GM12878 (cell line): ENCODE measurements at regions not wholly inside any gene's neighbourhood (a gene's known extent, or its start where the extent isn't known, plus 50 kb on each side); places are given as distances from the start of the nearest gene placed in this dataset.

Source experiments
- ATAC-seq: fragments of 200-7000 bp; cut with Tn5 transposase; 3 replicates; pipeline ENCODE4 v1.9.1; 2020; ENCODE audit warnings: mild to moderate bottlenecking, moderate library complexity
- BruUV-seq: library from RNA; stranded (reverse); fragments of 400-500 nt; replicated peaks from 2 replicates; lab custom pipeline; 2021; lab: Mats Ljungman, UMichigan
- CTCF ChIA-PET: fragments of 300-600 bp; sonication (Branson Sonifier 250); formaldehyde crosslinking; extraction: SDS; loops from one replicate; lab custom pipeline; 2021; ENCODE audit warnings: inconsistent platforms; lab: Yijun Ruan, JAX
- POLR2A ChIA-PET: fragments of 350-600 bp; formaldehyde crosslinking; extraction: SDS; loops from one replicate; lab custom pipeline; 2021; ENCODE audit warnings: inconsistent platforms; lab: Charles Lee
- RAD21 ChIA-PET: fragments of 300-600 bp; sonication (Branson Sonifier 250); formaldehyde crosslinking; loops from one replicate; lab custom pipeline; 2023; ENCODE audit warnings: antibody characterized with exemption; ENCODE audit not compliant: unreplicated experiment; lab: Charles Lee
- SMC1A ChIA-PET: fragments of 300-600 bp; sonication (Branson Sonifier 250); formaldehyde crosslinking; loops from one replicate; lab custom pipeline; 2023; ENCODE audit not compliant: unreplicated experiment, uncharacterized antibody; lab: Charles Lee
- DNase-seq: peaks from one replicate; pipeline ENCODE4 v3.0.0-alpha.2; 2011; ENCODE audit warnings: low read depth, low spot score
- FAIRE-seq: peaks from 3 replicates; lab custom pipeline; 2011; peaks lifted over from hg19 to GRCh38; lab: Jason Lieb, UNC
- H2AFZ ChIP-seq: 2 replicates; pipeline ENCODE4 v1.6.0; 2011; ENCODE audit warnings: low read depth, low read length, control low read depth; ENCODE audit not compliant: control insufficient read depth
- H3K27ac ChIP-seq: 2 replicates; pipeline ENCODE4 v1.5.1; 2011; ENCODE audit warnings: control low read depth; ENCODE audit not compliant: control insufficient read depth, insufficient read depth
- H3K27me3 ChIP-seq, 2 experiments: replicated peaks in 1 of 2; 2 replicates each; pipeline versions ENCODE4 v1.6.0 to v1.6.1; 2011; ENCODE audit warnings: low read length in 1 of 2; ENCODE audit not compliant: control insufficient read depth in 2 of 2, insufficient read depth in 2 of 2
- H3K36me3 ChIP-seq, 2 experiments: 2 replicates each; pipeline ENCODE4 v1.5.1; 2011; ENCODE audit warnings: low read length in 1 of 2; ENCODE audit not compliant: control insufficient read depth in 2 of 2, insufficient read depth in 2 of 2
- H3K4me1 ChIP-seq: 2 replicates; pipeline ENCODE4 v1.6.1; 2011; ENCODE audit warnings: mild to moderate bottlenecking, low read length, moderate library complexity, mixed read lengths; ENCODE audit not compliant: control insufficient read depth, insufficient read depth
- H3K4me2 ChIP-seq: 2 replicates; pipeline ENCODE4 v1.6.0; 2011; ENCODE audit warnings: control low read depth; ENCODE audit not compliant: control insufficient read depth, insufficient read depth
- H3K4me3 ChIP-seq: fragments of 200-600 bp; sonication (generic); 2 replicates; pipeline ENCODE4 v1.5.1; 2016
- H3K79me2 ChIP-seq: 2 replicates; pipeline ENCODE4 v1.6.0; 2011; ENCODE audit warnings: low read length; ENCODE audit not compliant: control insufficient read depth, insufficient read depth
- H3K9ac ChIP-seq: 2 replicates; pipeline ENCODE4 v1.8.0; 2011; ENCODE audit warnings: low read length, control low read depth, mixed read lengths; ENCODE audit not compliant: control insufficient read depth, insufficient read depth
- H3K9me3 ChIP-seq: replicated peaks from 3 replicates; pipeline ENCODE4 v1.5.1; 2011; ENCODE audit warnings: mild to moderate bottlenecking, low read length; ENCODE audit not compliant: control insufficient read depth, insufficient read depth
- H4K20me1 ChIP-seq: 2 replicates; pipeline ENCODE4 v1.6.0; 2011; ENCODE audit not compliant: control insufficient read depth, insufficient read depth
- BMI1 ChIP-seq: fragments of 450-650 bp; IDR thresholded peaks from 2 replicates; pipeline ENCODE4 v1.6.1; 2016; ENCODE audit warnings: mild to moderate bottlenecking, moderate library complexity, borderline replicate concordance
- CREB1 ChIP-seq: IDR thresholded peaks from 2 replicates; pipeline ENCODE4 v1.6.1; 2012; ENCODE audit warnings: low read depth, mild to moderate bottlenecking, inconsistent platforms
- E2F4 ChIP-seq: IDR thresholded peaks from 2 replicates; pipeline ENCODE4 v1.6.1; 2012; ENCODE audit warnings: low read depth, low read length, improper control_type of control experiment
- ELK1 ChIP-seq: IDR thresholded peaks from 2 replicates; pipeline ENCODE4 v1.6.1; 2012; ENCODE audit warnings: low read depth, low read length, improper control_type of control experiment
- NBN ChIP-seq: fragments of 450-650 bp; IDR thresholded peaks from 2 replicates; pipeline ENCODE4 v1.6.1; 2016
- NFYA ChIP-seq: IDR thresholded peaks from 2 replicates; pipeline ENCODE4 v1.6.1; 2011; ENCODE audit warnings: low read depth, mild to moderate bottlenecking, low read length, improper control_type of control experiment, borderline replicate concordance
- PAX8 ChIP-seq: fragments of 450-650 bp; IDR thresholded peaks from 2 replicates; pipeline ENCODE4 v1.6.1; 2017; ENCODE audit warnings: mild to moderate bottlenecking, moderate library complexity
- RB1 ChIP-seq: fragments of 450-650 bp; formaldehyde crosslinking; IDR thresholded peaks from 2 replicates; pipeline ENCODE4 v1.6.1; 2017; ENCODE audit warnings: mild to moderate bottlenecking, borderline replicate concordance
- RFX5 ChIP-seq: IDR thresholded peaks from 2 replicates; pipeline ENCODE4 v1.6.1; 2011; ENCODE audit warnings: low read depth, low read length, improper control_type of control experiment
- STAT3 ChIP-seq: IDR thresholded peaks from 2 replicates; pipeline ENCODE4 v1.6.1; 2011; ENCODE audit warnings: low read depth, low read length, improper control_type of control experiment
- SUZ12 ChIP-seq: fragments of 200-600 bp; sonication (generic); IDR thresholded peaks from one replicate; pipeline ENCODE4 v1.6.1; 2018; ENCODE audit warnings: antibody characterized with exemption, mild to moderate bottlenecking; ENCODE audit not compliant: unreplicated experiment
- TARDBP ChIP-seq: IDR thresholded peaks from 2 replicates; pipeline ENCODE4 v1.6.1; 2016; ENCODE audit warnings: borderline replicate concordance
- TCF7 ChIP-seq: IDR thresholded peaks from 2 replicates; pipeline ENCODE4 v1.6.1; 2014; ENCODE audit warnings: antibody characterized with exemption, borderline replicate concordance
- USF2 ChIP-seq: IDR thresholded peaks from 2 replicates; pipeline ENCODE4 v1.6.1; 2011; ENCODE audit warnings: low read depth, low read length, improper control_type of control experiment, borderline replicate concordance
- ZBED1 ChIP-seq: IDR thresholded peaks from 2 replicates; pipeline ENCODE4 v1.6.1; 2016; ENCODE audit warnings: borderline replicate concordance
- ZNF217 ChIP-seq: fragments of 450-650 bp; IDR thresholded peaks from 2 replicates; pipeline ENCODE4 v1.6.1; 2017; ENCODE audit warnings: antibody characterized with exemption, mild to moderate bottlenecking
- ZZZ3 ChIP-seq: IDR thresholded peaks from 2 replicates; pipeline ENCODE4 v1.6.1; 2011; ENCODE audit warnings: low read depth; ENCODE audit not compliant: control insufficient read depth, insufficient read length
- WGBS: methylation state at CpG from one replicate; pipeline ENCODE4 v1.1.6; 2016; ENCODE audit warnings: low lambda C conversion rate; ENCODE audit not compliant: insufficient replicate concordance, insufficient coverage; ENCODE audit errors: missing lambda C conversion rate; 5-methylcytosine and 5-hydroxymethylcytosine counted together
- in situ Hi-C: fragments of 300-500 bp; cut with MboI; formaldehyde crosslinking; loops from 9 replicates; pipeline ENCODE4 v1.14.3; 2018; ENCODE audit warnings: mixed read lengths
- intact Hi-C: fragments of 100-400 bp; cut with micrococcal nuclease; formaldehyde crosslinking; loops from one replicate; pipeline ENCODE4 v1.14.2; 2022; ENCODE audit not compliant: unreplicated experiment

GRCh38 chrX:39008549-39008948, 207.3 kb downstream of the MID1IP1 start:
- Histone ChIP-seq H3K36me3 (no peaks in the 10 kb centered on the region), H3K9ac (no peak overlapping the region), H2AFZ (no peak overlapping the region), H3K4me1 (no peaks in the 10 kb centered on the region), H3K4me3 (no peak overlapping the region), H3K79me2 (no peaks in the 10 kb centered on the region), H4K20me1 (no peaks in the 10 kb centered on the region), H3K4me2 (no peak overlapping the region), H3K27ac (no peak overlapping the region), H3K27me3 (peaks cover 0 to 1% of the 10 kb centered on the region in 2 experiments; a peak in 2 of 4 replicates), H3K9me3 (no peaks in the 10 kb centered on the region; the same call in 2 of the 3 replicates)
- DNase-seq (no peak), ATAC-seq (no peak), FAIRE-seq (no peak)
- ChIA-PET CTCF (interaction anchor here (0.7 kb wide), 1 partner anchor 241 kb away, joined by 3 read pairs; no protein-coding TSS in a partner anchor), POLR2A (no interaction called here), SMC1A (no interaction called here), RAD21 (interaction anchor here (0.6 kb wide), 1 partner anchor 749 kb away, joined by 3 read pairs; no protein-coding TSS in a partner anchor)
- WGBS: 21% methylated on average over 4 of the region's 4 CpGs
- BruUV-seq: no TSS peak
- TF ChIP-seq TARDBP (no peak), ELK1 (no peak), SUZ12 (no peak), CREB1 (no peak), PAX8 (no peak), RB1 (no peak), TCF7 (no peak), E2F4 (no peak), ZZZ3 (no peak), BMI1 (no peak), NBN (no peak), STAT3 (no peak), ZBED1 (no peak), ZNF217 (no peak), NFYA (no peak), RFX5 (no peak), USF2 (no peak)
- in situ Hi-C loops (no loop called here), intact Hi-C loops (no loop called here)
